Type B pancreatic cell (in vitro differentiated cells): ENCODE measurements at regions not wholly inside any gene's neighbourhood (a gene's known extent, or its start where the extent isn't known, plus 50 kb on each side); places are given as distances from the start of the nearest gene placed in this dataset.

ENCODE experiments used
- DNase-seq: peaks from one replicate; pipeline ENCODE4 v3.0.0; 2021; ENCODE audit warnings: mixed read lengths; ENCODE audit not compliant: unreplicated experiment; ENCODE audit errors: extremely low spot score
- H3K27ac Mint-ChIP-seq: 2 replicates; pipeline ENCODE4 v1.8.0; 2021; ENCODE audit warnings: mild to moderate bottlenecking, mixed read lengths
- H3K27me3 Mint-ChIP-seq: 2 replicates; pipeline ENCODE4 v1.8.0; 2021; ENCODE audit warnings: mixed read lengths
- H3K36me3 Mint-ChIP-seq: 2 replicates; pipeline ENCODE4 v1.8.0; 2021; ENCODE audit warnings: mixed read lengths
- H3K4me1 Mint-ChIP-seq: one replicate; pipeline ENCODE4 v1.8.0; 2021; ENCODE audit warnings: mixed read lengths; ENCODE audit not compliant: unreplicated experiment
- H3K4me3 Mint-ChIP-seq: 2 replicates; pipeline ENCODE4 v1.8.0; 2021; ENCODE audit warnings: mild to moderate bottlenecking, mixed read lengths
- H3K9me3 Mint-ChIP-seq: 2 replicates; pipeline ENCODE4 v1.8.0; 2021; ENCODE audit warnings: mixed read lengths
- TF ChIP-seq, protein P1 (sequence below): fragments of 200-600 bp; sonication (generic); conservative IDR thresholded peaks from 2 replicates; pipeline ENCODE4 v1.5.0; 2021; ENCODE audit warnings: antibody characterized with exemption, mild to moderate bottlenecking

DNA sequence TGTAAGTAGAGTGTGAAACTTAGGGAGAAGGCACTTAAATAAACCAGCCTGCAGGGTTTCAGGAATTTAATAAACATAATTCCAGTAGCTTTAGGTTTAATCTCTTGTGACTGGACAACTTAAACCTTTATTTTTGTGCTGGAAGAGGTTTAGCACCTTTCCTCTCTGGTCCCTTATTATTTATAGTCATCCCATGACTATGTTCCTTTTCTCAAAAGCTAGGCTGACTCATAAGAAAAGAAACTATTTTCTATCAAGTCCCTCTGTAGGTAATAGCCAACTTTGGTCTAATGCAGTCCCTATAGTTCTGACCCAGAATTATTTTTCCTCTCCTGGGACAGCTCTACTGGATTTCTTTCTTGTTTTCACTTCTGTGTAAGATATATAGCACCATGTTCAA is 588.9 kb downstream of the NR2F1-AS1 start:
- H3K27me3 Mint-ChIP-seq = no peaks in the 10 kb centered on the region
- H3K4me1 Mint-ChIP-seq = peaks cover 7% of the 10 kb centered on the region
- TF ChIP-seq, protein P1, sequence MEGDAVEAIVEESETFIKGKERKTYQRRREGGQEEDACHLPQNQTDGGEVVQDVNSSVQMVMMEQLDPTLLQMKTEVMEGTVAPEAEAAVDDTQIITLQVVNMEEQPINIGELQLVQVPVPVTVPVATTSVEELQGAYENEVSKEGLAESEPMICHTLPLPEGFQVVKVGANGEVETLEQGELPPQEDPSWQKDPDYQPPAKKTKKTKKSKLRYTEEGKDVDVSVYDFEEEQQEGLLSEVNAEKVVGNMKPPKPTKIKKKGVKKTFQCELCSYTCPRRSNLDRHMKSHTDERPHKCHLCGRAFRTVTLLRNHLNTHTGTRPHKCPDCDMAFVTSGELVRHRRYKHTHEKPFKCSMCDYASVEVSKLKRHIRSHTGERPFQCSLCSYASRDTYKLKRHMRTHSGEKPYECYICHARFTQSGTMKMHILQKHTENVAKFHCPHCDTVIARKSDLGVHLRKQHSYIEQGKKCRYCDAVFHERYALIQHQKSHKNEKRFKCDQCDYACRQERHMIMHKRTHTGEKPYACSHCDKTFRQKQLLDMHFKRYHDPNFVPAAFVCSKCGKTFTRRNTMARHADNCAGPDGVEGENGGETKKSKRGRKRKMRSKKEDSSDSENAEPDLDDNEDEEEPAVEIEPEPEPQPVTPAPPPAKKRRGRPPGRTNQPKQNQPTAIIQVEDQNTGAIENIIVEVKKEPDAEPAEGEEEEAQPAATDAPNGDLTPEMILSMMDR = no peak
- no peak overlapping the region for H3K27ac Mint-ChIP-seq
- no peak for DNase-seq
- H3K9me3 Mint-ChIP-seq = peaks cover 4% of the 10 kb centered on the region
- no peaks in the 10 kb centered on the region for H3K36me3 Mint-ChIP-seq
- H3K4me3 Mint-ChIP-seq = no peak overlapping the region

DNA sequence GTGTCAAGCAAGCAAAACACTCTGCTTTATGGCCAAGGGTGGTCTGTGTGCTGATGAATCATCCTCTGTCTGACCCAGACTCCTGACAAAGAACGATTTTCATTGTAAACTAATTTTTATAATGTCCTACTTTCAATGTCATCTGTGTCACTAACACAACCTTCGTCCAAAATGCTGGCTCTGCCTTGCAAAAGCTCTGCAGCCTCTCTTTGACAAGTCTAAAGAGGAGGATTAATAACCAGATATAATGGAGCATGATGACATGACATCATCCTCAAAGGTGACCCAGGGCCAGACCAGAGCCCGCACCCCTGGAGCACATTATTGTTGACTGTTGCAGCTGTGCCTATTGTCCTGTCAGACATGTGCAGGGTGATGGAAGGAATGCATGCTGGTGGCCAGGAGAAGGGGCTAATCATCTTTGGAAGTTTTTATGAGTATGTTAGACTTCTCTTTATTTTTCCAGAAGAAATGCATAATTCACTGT is 589.4 kb downstream of the NR2F1-AS1 start:
- no peaks in the 10 kb centered on the region for H3K36me3 Mint-ChIP-seq
- no peaks in the 10 kb centered on the region for H3K27me3 Mint-ChIP-seq
- no peak for DNase-seq
- peaks cover 4% of the 10 kb centered on the region for H3K9me3 Mint-ChIP-seq
- no peak overlapping the region for H3K27ac Mint-ChIP-seq
- H3K4me1 Mint-ChIP-seq = peaks cover 7% of the 10 kb centered on the region
- H3K4me3 Mint-ChIP-seq = no peak overlapping the region
- TF ChIP-seq, protein P1 = no peak

DNA sequence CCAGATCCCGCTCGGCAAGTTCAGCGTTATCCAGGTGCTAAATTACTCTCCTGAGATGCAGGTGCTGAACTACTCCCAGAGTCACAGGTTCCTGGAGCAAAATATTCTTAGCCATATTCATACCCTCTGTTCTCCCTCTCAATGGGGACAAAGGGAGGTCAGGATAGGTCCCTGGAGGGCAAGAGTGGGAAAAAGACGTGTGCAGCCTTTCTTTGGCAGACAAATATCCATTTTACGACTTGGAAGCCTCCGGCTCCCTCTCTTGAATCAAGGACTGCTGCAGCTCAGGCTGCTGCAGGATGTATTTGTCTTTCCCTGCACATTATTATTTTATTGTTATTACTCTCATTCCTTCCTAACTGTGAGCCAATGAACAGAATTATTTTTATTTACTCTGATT is 590.2 kb downstream of the NR2F1-AS1 start:
- TF ChIP-seq, protein P1 = no peak
- no peak overlapping the region for H3K27ac Mint-ChIP-seq

DNA sequence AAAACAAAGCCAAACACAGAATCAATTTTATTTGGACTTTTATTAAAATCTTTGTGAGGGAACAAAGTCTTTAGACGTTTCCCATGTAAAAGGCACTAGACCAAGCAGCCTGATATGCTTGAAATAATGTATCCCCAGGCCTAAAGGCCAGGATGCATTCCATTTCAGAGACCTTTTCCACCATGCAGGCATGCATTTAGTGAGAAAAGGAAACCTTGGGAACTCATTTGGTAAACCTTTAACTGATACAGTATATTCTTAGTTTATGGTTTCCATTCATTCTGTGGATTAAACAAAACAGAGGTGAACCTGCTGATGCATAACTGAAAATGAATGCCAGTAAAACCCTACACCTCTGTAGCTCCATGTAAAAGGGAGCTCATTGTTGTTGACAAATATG is 600.0 kb downstream of the NR2F1-AS1 start:
- no peaks in the 10 kb centered on the region for H3K9me3 Mint-ChIP-seq
- H3K4me3 Mint-ChIP-seq = no peak overlapping the region
- TF ChIP-seq, protein P1 = no peak
- no peak overlapping the region for H3K27ac Mint-ChIP-seq
- H3K36me3 Mint-ChIP-seq = no peaks in the 10 kb centered on the region
- H3K4me1 Mint-ChIP-seq = peaks cover 10% of the 10 kb centered on the region
- peaks cover 4% of the 10 kb centered on the region for H3K27me3 Mint-ChIP-seq
- DNase-seq = no peak

More for the DNA sequence above, 590.2 kb downstream of the NR2F1-AS1 start:
- no peak for DNase-seq
- H3K27me3 Mint-ChIP-seq = no peaks in the 10 kb centered on the region
- no peak overlapping the region for H3K4me3 Mint-ChIP-seq
- H3K9me3 Mint-ChIP-seq = peaks cover 4% of the 10 kb centered on the region
- H3K4me1 Mint-ChIP-seq = peaks cover 7% of the 10 kb centered on the region
- no peaks in the 10 kb centered on the region for H3K36me3 Mint-ChIP-seq

DNA sequence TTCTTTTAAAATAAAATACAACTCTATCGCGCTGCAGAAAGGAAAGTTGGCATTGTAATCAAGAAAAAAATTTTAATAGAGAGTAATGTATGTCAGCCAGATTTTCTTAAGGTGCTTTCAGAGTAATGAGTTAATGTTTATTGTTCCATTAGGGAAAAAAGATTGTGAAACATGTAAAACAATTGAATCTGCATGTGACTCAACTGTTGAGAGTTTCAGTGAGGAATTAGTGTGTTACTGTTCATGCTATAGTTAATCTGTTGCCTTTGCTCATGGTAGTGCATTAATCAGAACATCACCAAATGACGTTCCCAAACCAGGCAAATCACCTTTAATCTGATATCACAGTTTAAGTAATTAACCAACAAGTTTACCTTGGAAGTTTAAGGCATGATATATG is 600.5 kb downstream of the NR2F1-AS1 start:
- no peaks in the 10 kb centered on the region for H3K9me3 Mint-ChIP-seq
- peaks cover 4% of the 10 kb centered on the region for H3K27me3 Mint-ChIP-seq
- H3K4me1 Mint-ChIP-seq = peaks cover 10% of the 10 kb centered on the region
- no peak overlapping the region for H3K4me3 Mint-ChIP-seq
- TF ChIP-seq, protein P1 = no peak
- no peak overlapping the region for H3K27ac Mint-ChIP-seq
- no peak for DNase-seq
- no peaks in the 10 kb centered on the region for H3K36me3 Mint-ChIP-seq

DNA sequence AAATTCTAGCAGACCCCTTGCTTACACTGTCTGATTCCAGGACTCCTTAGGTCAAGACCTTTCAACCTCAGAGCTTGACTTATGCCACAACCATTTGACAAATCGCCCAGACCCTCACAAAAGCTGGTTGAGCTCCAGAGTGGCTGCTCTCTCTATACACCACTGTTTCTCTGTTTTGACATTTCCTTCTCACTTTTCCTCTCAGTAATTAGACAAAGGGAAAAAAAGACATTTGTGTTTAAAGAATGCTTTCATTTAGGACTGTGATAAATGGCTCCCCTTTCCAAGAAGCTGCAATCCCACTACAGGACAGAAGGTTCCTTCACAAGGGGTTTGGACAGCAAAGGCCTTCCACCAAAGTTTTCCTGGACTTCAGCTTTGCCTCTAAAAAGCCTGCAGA is 601.3 kb downstream of the NR2F1-AS1 start:
- peaks cover 4% of the 10 kb centered on the region for H3K27me3 Mint-ChIP-seq
- no peaks in the 10 kb centered on the region for H3K36me3 Mint-ChIP-seq
- H3K4me3 Mint-ChIP-seq = no peak overlapping the region
- DNase-seq = no peak
- peaks cover 10% of the 10 kb centered on the region for H3K4me1 Mint-ChIP-seq
- no peak overlapping the region for H3K27ac Mint-ChIP-seq
- H3K9me3 Mint-ChIP-seq = no peaks in the 10 kb centered on the region
- TF ChIP-seq, protein P1 = no peak
